ENCODE measurements at regions not wholly inside any gene's neighbourhood (a gene's known extent, or its start where the extent isn't known, plus 50 kb on each side); places are given as distances from the start of the nearest gene placed in this dataset.

DNA sequence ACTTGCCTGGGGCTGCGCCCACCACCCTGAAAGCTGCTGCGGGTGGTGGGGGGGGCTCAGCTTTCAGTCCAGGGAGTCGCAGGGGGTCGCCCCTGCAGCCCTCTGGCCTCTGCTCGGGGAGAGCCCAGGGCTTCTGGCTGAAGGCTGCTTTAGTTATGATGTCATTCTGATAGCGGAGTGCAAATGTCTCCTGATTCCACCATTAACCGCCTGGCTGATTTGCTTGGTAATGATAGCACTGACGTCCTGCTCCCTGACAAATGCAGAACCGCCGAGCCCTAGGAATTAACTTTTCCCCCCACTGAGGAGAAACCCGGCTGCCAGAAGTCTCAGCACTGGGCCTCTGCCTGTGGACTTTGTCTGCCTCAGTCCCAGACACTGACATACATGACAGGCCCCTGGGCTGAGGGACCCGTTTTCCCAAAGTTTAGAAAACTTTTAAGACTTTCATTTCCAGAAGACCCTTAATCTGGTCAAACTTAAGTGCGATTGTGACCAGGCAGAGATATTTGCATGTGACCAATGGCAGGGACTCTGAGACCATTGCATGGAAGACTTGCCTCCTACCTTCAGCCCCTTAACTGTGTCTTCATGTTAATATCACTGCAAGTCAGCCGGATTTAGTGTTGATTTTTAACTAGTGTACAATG, 142.5 kb upstream of the ZNF536 start:
- ChIA-PET POLR2A (interaction anchor here (0.6 to 1.1 kb wide), 3 partner anchors 8 to 162 kb away, joined by 3 to 5 read pairs (median 5); no protein-coding TSS in a partner anchor), CTCF (interaction anchor here (0.5 to 1.4 kb wide), 9 partner anchors 8 to 414 kb away, joined by 3 to 10 read pairs (median 4); no protein-coding TSS in a partner anchor)
- H3K36me3 ChIP-seq (ENCODE audit: control insufficient read depth in 2 of 2, insufficient read depth in 1 of 2, low read length in 2 of 2), result no peaks in the 10 kb centered on the region
- peaks cover 41% of the 10 kb centered on the region for H3K4me1 ChIP-seq (ENCODE audit: control insufficient read depth, insufficient read depth, low read length)
- no peaks in the 10 kb centered on the region for H3K9me3 ChIP-seq (ENCODE audit: control insufficient read depth, insufficient read depth, low read depth, low read length)
- no peak overlapping the region; the same call in 1 of the 2 replicates for H3K27ac ChIP-seq (ENCODE audit: extremely low read depth, low read depth, low read length)
- H3K4me3 ChIP-seq (ENCODE audit: low read depth, low read length), result peak overlapping the region; percentile 64
- TF ChIP-seq ZNF544 (tag by site-specific recombination; IDR thresholded peaks at IDR 0.05) (no peak), TRIM28 (IDR thresholded peaks at IDR 0.05; ENCODE audit: borderline replicate concordance, low read length) (no peak), BCL11A (tag by site-specific recombination; IDR thresholded peaks at IDR 0.05; ENCODE audit: low read depth) (peak; percentile 77; the same call in 1 of the 2 replicates), SP3 (tag by site-specific recombination; IDR thresholded peaks at IDR 0.05) (no peak), ZNF48 (tag by site-specific recombination; IDR thresholded peaks at IDR 0.05) (no peak), ZNF600 (tag by site-specific recombination; IDR thresholded peaks at IDR 0.05) (peak; percentile 100), GLIS1 (tag by site-specific recombination; IDR thresholded peaks at IDR 0.05) (peak; percentile 98), ZNF530 (tag by site-specific recombination; IDR thresholded peaks at IDR 0.05; ENCODE audit: low read depth) (no peak), ZNF274 (IDR thresholded peaks at IDR 0.05; ENCODE audit: low read length) (no peak), ZNF274 (tag by site-specific recombination; IDR thresholded peaks at IDR 0.05; ENCODE audit: borderline replicate concordance) (no peak), PRDM1 (tag by site-specific recombination; IDR thresholded peaks at IDR 0.05) (peak; percentile 52), GLI2 (tag by site-specific recombination; IDR thresholded peaks at IDR 0.05; ENCODE audit: borderline replicate concordance, low read depth) (no peak), ZBTB20 (tag by site-specific recombination; IDR thresholded peaks at IDR 0.05) (peak; percentile 32; the same call in 1 of the 2 replicates), OSR2 (tag by site-specific recombination; IDR thresholded peaks at IDR 0.05) (peak; percentile 68), WT1 (tag by site-specific recombination; IDR thresholded peaks at IDR 0.05) (0 out of 2 replicates have a peak, but pooled peaks have one; percentile 24), FEZF1 (tag by site-specific recombination; IDR thresholded peaks at IDR 0.05) (no peak; the same call in 1 of the 2 replicates), SCRT1 (tag by site-specific recombination; IDR thresholded peaks at IDR 0.05; ENCODE audit: borderline replicate concordance) (no peak)
- TF ChIP-seq, protein P1, sequence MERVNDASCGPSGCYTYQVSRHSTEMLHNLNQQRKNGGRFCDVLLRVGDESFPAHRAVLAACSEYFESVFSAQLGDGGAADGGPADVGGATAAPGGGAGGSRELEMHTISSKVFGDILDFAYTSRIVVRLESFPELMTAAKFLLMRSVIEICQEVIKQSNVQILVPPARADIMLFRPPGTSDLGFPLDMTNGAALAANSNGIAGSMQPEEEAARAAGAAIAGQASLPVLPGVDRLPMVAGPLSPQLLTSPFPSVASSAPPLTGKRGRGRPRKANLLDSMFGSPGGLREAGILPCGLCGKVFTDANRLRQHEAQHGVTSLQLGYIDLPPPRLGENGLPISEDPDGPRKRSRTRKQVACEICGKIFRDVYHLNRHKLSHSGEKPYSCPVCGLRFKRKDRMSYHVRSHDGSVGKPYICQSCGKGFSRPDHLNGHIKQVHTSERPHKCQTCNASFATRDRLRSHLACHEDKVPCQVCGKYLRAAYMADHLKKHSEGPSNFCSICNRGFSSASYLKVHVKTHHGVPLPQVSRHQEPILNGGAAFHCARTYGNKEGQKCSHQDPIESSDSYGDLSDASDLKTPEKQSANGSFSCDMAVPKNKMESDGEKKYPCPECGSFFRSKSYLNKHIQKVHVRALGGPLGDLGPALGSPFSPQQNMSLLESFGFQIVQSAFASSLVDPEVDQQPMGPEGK (tag by site-specific recombination; IDR thresholded peaks at IDR 0.05), result peak; percentile 93
- TF ChIP-seq, protein P2, sequence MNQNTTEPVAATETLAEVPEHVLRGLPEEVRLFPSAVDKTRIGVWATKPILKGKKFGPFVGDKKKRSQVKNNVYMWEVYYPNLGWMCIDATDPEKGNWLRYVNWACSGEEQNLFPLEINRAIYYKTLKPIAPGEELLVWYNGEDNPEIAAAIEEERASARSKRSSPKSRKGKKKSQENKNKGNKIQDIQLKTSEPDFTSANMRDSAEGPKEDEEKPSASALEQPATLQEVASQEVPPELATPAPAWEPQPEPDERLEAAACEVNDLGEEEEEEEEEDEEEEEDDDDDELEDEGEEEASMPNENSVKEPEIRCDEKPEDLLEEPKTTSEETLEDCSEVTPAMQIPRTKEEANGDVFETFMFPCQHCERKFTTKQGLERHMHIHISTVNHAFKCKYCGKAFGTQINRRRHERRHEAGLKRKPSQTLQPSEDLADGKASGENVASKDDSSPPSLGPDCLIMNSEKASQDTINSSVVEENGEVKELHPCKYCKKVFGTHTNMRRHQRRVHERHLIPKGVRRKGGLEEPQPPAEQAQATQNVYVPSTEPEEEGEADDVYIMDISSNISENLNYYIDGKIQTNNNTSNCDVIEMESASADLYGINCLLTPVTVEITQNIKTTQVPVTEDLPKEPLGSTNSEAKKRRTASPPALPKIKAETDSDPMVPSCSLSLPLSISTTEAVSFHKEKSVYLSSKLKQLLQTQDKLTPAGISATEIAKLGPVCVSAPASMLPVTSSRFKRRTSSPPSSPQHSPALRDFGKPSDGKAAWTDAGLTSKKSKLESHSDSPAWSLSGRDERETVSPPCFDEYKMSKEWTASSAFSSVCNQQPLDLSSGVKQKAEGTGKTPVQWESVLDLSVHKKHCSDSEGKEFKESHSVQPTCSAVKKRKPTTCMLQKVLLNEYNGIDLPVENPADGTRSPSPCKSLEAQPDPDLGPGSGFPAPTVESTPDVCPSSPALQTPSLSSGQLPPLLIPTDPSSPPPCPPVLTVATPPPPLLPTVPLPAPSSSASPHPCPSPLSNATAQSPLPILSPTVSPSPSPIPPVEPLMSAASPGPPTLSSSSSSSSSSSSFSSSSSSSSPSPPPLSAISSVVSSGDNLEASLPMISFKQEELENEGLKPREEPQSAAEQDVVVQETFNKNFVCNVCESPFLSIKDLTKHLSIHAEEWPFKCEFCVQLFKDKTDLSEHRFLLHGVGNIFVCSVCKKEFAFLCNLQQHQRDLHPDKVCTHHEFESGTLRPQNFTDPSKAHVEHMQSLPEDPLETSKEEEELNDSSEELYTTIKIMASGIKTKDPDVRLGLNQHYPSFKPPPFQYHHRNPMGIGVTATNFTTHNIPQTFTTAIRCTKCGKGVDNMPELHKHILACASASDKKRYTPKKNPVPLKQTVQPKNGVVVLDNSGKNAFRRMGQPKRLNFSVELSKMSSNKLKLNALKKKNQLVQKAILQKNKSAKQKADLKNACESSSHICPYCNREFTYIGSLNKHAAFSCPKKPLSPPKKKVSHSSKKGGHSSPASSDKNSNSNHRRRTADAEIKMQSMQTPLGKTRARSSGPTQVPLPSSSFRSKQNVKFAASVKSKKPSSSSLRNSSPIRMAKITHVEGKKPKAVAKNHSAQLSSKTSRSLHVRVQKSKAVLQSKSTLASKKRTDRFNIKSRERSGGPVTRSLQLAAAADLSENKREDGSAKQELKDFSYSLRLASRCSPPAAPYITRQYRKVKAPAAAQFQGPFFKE (tag by site-specific recombination; IDR thresholded peaks at IDR 0.05; ENCODE audit: borderline replicate concordance), result no peak
- TF ChIP-seq, protein P3, sequence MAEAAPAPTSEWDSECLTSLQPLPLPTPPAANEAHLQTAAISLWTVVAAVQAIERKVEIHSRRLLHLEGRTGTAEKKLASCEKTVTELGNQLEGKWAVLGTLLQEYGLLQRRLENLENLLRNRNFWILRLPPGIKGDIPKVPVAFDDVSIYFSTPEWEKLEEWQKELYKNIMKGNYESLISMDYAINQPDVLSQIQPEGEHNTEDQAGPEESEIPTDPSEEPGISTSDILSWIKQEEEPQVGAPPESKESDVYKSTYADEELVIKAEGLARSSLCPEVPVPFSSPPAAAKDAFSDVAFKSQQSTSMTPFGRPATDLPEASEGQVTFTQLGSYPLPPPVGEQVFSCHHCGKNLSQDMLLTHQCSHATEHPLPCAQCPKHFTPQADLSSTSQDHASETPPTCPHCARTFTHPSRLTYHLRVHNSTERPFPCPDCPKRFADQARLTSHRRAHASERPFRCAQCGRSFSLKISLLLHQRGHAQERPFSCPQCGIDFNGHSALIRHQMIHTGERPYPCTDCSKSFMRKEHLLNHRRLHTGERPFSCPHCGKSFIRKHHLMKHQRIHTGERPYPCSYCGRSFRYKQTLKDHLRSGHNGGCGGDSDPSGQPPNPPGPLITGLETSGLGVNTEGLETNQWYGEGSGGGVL (tag by site-specific recombination; IDR thresholded peaks at IDR 0.05), result peak; percentile 72
- TF ChIP-seq, protein P4, sequence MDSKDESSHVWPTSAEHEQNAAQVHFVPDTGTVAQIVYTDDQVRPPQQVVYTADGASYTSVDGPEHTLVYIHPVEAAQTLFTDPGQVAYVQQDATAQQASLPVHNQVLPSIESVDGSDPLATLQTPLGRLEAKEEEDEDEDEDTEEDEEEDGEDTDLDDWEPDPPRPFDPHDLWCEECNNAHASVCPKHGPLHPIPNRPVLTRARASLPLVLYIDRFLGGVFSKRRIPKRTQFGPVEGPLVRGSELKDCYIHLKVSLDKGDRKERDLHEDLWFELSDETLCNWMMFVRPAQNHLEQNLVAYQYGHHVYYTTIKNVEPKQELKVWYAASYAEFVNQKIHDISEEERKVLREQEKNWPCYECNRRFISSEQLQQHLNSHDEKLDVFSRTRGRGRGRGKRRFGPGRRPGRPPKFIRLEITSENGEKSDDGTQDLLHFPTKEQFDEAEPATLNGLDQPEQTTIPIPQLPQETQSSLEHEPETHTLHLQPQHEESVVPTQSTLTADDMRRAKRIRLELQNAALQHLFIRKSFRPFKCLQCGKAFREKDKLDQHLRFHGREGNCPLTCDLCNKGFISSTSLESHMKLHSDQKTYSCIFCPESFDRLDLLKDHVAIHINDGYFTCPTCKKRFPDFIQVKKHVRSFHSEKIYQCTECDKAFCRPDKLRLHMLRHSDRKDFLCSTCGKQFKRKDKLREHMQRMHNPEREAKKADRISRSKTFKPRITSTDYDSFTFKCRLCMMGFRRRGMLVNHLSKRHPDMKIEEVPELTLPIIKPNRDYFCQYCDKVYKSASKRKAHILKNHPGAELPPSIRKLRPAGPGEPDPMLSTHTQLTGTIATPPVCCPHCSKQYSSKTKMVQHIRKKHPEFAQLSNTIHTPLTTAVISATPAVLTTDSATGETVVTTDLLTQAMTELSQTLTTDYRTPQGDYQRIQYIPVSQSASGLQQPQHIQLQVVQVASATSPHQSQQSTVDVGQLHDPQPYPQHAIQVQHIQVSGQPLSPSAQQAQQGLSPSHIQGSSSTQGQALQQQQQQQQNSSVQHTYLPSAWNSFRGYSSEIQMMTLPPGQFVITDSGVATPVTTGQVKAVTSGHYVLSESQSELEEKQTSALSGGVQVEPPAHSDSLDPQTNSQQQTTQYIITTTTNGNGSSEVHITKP (tag by site-specific recombination; IDR thresholded peaks at IDR 0.05), result peak; percentile 37; the same call in 1 of the 2 replicates
- TF ChIP-seq, protein P5, sequence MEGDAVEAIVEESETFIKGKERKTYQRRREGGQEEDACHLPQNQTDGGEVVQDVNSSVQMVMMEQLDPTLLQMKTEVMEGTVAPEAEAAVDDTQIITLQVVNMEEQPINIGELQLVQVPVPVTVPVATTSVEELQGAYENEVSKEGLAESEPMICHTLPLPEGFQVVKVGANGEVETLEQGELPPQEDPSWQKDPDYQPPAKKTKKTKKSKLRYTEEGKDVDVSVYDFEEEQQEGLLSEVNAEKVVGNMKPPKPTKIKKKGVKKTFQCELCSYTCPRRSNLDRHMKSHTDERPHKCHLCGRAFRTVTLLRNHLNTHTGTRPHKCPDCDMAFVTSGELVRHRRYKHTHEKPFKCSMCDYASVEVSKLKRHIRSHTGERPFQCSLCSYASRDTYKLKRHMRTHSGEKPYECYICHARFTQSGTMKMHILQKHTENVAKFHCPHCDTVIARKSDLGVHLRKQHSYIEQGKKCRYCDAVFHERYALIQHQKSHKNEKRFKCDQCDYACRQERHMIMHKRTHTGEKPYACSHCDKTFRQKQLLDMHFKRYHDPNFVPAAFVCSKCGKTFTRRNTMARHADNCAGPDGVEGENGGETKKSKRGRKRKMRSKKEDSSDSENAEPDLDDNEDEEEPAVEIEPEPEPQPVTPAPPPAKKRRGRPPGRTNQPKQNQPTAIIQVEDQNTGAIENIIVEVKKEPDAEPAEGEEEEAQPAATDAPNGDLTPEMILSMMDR (tag by site-specific recombination; IDR thresholded peaks at IDR 0.05), result 0 out of 2 replicates have a peak, but pooled peaks have one; percentile 14
